ENCODE measurements at regions not wholly inside any gene's neighbourhood (a gene's known extent, or its start where the extent isn't known, plus 50 kb on each side); places are given as distances from the start of the nearest gene placed in this dataset.

- TF ChIP-seq CTCF (IDR thresholded peaks at IDR 0.05), result no peak
- no peak for TF ChIP-seq POLR2AphosphoS5 (IDR thresholded peaks at IDR 0.05; ENCODE audit: insufficient read depth in 1 of 2, low read depth in 1 of 2)
Measured at GRCh38 chr11:33417121-33417520, 159.9 kb downstream of the HIPK3 start.

Data from vagina (tissue), 2 donors.